HCT116 (cell line): ENCODE measurements at regions not wholly inside any gene's neighbourhood (a gene's known extent, or its start where the extent isn't known, plus 50 kb on each side); places are given as distances from the start of the nearest gene placed in this dataset.

Experiments used
- ATAC-seq: fragments of 200-7000 bp; cut with Tn5 transposase; 2 replicates; pipeline ENCODE4 v1.9.1; 2020; ENCODE audit warnings: mild to moderate bottlenecking, moderate library complexity
- BruUV-seq: library from RNA; stranded (reverse); fragments of 400-500 nt; replicated peaks from 2 replicates; lab custom pipeline; 2021; lab: Mats Ljungman, UMichigan
- CTCF ChIA-PET: fragments of 300-600 bp; sonication (Branson Sonifier 250); formaldehyde crosslinking; loops from one replicate; lab custom pipeline; 2021; ENCODE audit warnings: antibody characterized with exemption; lab: Charles Lee
- POLR2A ChIA-PET: fragments of 300-600, 350-600 bp; sonication (Branson Sonifier 250); formaldehyde crosslinking; loops from one replicate; lab custom pipeline; 2021; ENCODE audit warnings: antibody characterized with exemption; lab: Charles Lee
- RAD21 ChIA-PET, 2 experiments: fragments of 300-600 bp; sonication (Branson Sonifier 250); formaldehyde crosslinking; loops; one replicate each; lab custom pipeline; 2023; ENCODE audit warnings: low total read pairs in 2 of 2; ENCODE audit not compliant: uncharacterized antibody in 2 of 2, unreplicated experiment in 2 of 2, low non-redundant PET in 1 of 2; lab: Charles Lee
- DNase-seq: peaks from one replicate; pipeline ENCODE4 v3.0.0-alpha.2; 2010; ENCODE audit warnings: low read depth, low spot score
- H2AFZ ChIP-seq: fragments of 200-600 bp; shearing (Covaris generic), sonication (generic); 2 replicates; pipeline ENCODE4 v1.6.1; 2017; ENCODE audit warnings: low read depth, mixed run types, mixed read lengths, antibody characterized with exemption, low read length; ENCODE audit not compliant: poor library complexity, severe bottlenecking
- H3K27ac ChIP-seq: 2 replicates; pipeline ENCODE4 v1.5.1; 2012; ENCODE audit warnings: low read depth, low read length
- H3K27me3 ChIP-seq: fragments of 200-600 bp; sonication (generic); 2 replicates; pipeline ENCODE4 v1.6.1; 2016; ENCODE audit warnings: mixed run types, low read length, mixed read lengths; ENCODE audit not compliant: insufficient read depth
- H3K36me3 ChIP-seq, 2 experiments: fragments of 200-500 bp in 1 of 2; fragments of 200-600 bp in 1 of 2; sonication (Bioruptor generic) in 1 of 2; sonication (generic) in 1 of 2; 2 replicates each; pipeline versions ENCODE4 v1.5.1 to v1.6.1; 2014 to 2016; ENCODE audit warnings: low read length in 2 of 2, inconsistent platforms in 1 of 2, mixed read lengths in 1 of 2, mixed run types in 1 of 2; ENCODE audit not compliant: insufficient read depth in 2 of 2, control insufficient read depth in 1 of 2
- H3K4me1 ChIP-seq, 2 experiments: fragments of 200-600 bp in 1 of 2; sonication (generic) in 1 of 2; 2 replicates each; pipeline versions ENCODE4 v1.5.1 to v1.6.1; 2012 to 2017; ENCODE audit warnings: low read length in 2 of 2, inconsistent platforms in 1 of 2, mild to moderate bottlenecking in 1 of 2, mixed read lengths in 1 of 2, mixed run types in 1 of 2, moderate library complexity in 1 of 2; ENCODE audit not compliant: insufficient read depth in 2 of 2, control insufficient read depth in 1 of 2
- H3K4me2 ChIP-seq: fragments of 200-600 bp; sonication (generic); 2 replicates; pipeline ENCODE4 v1.6.1; 2017; ENCODE audit warnings: mixed run types, low read length, mixed read lengths
- H3K4me3 ChIP-seq, 2 experiments: fragments of 200-600 bp in 1 of 2; sonication (generic) in 1 of 2; replicated peaks in 1 of 2; 2 replicates each; pipeline ENCODE4 v1.5.1; 2011 to 2016; ENCODE audit warnings: low read length in 2 of 2, control low read depth in 1 of 2, low read depth in 1 of 2, mild to moderate bottlenecking in 1 of 2, mixed read lengths in 1 of 2, mixed run types in 1 of 2
- H3K79me2 ChIP-seq: fragments of 200-600 bp; sonication (generic); 2 replicates; pipeline ENCODE4 v1.6.1; 2017; ENCODE audit warnings: mild to moderate bottlenecking, mixed run types, low read length, moderate library complexity, mixed read lengths; ENCODE audit not compliant: insufficient read depth
- H3K9ac ChIP-seq: fragments of 200-600 bp; sonication (generic); 2 replicates; pipeline ENCODE4 v1.6.1; 2016; ENCODE audit warnings: low read length, mixed read lengths
- H3K9me2 ChIP-seq: fragments of 200-600 bp; sonication (generic), shearing (Covaris generic); 2 replicates; pipeline ENCODE4 v1.6.1; 2017; ENCODE audit warnings: mixed run types, mild to moderate bottlenecking, moderate library complexity; ENCODE audit not compliant: insufficient read depth
- H3K9me3 ChIP-seq, 2 experiments: fragments of 200-500 bp in 1 of 2; fragments of 200-600 bp in 1 of 2; sonication (Bioruptor generic) in 1 of 2; sonication (generic) in 1 of 2; 2 replicates each; pipeline ENCODE4 v1.6.1; 2014 to 2017; ENCODE audit warnings: low read length in 2 of 2, mixed read lengths in 2 of 2, inconsistent platforms in 1 of 2, low read depth in 1 of 2, mild to moderate bottlenecking in 1 of 2, mixed run types in 1 of 2, moderate library complexity in 1 of 2; ENCODE audit not compliant: control insufficient read depth in 1 of 2, insufficient read depth in 1 of 2
- H4K20me1 ChIP-seq: fragments of 200-600 bp; sonication (generic), shearing (Covaris generic); 2 replicates; pipeline ENCODE4 v1.6.1; 2017; ENCODE audit warnings: mixed run types, mild to moderate bottlenecking, moderate library complexity; ENCODE audit not compliant: insufficient read depth
- CBX3 ChIP-seq: IDR thresholded peaks from 2 replicates; pipeline ENCODE4 v1.6.1; 2012; ENCODE audit warnings: low read depth
- CEBPB ChIP-seq: IDR thresholded peaks from 2 replicates; pipeline ENCODE4 v1.6.1; 2012; ENCODE audit warnings: low read depth
- EGR1 ChIP-seq: IDR thresholded peaks from 2 replicates; pipeline ENCODE4 v1.6.1; 2012; ENCODE audit warnings: low read depth
- ELF1 ChIP-seq: IDR thresholded peaks from 2 replicates; pipeline ENCODE4 v1.6.1; 2012; ENCODE audit warnings: low read depth, borderline replicate concordance
- EZH2 ChIP-seq: fragments of 200-600 bp; sonication (generic); IDR thresholded peaks from 2 replicates; pipeline ENCODE4 v1.6.1; 2017; ENCODE audit warnings: antibody characterized with exemption, mixed run types
- EZH2phosphoT487 ChIP-seq: fragments of 200-600 bp; IDR thresholded peaks from 2 replicates; pipeline ENCODE4 v1.6.1; 2018; ENCODE audit warnings: antibody characterized with exemption, borderline replicate concordance
- JUND ChIP-seq: IDR thresholded peaks from 2 replicates; pipeline ENCODE4 v1.6.1; 2012
- POLR2A ChIP-seq: IDR thresholded peaks from 2 replicates; pipeline ENCODE4 v1.7.0; 2011; ENCODE audit warnings: borderline replicate concordance; ENCODE audit not compliant: insufficient read depth, insufficient read length; ENCODE audit errors: extremely low read depth
- POLR2AphosphoS5 ChIP-seq: IDR thresholded peaks from 2 replicates; pipeline ENCODE4 v1.6.1; 2011; ENCODE audit warnings: mild to moderate bottlenecking, low read depth, low read length, moderate library complexity
- REST ChIP-seq: IDR thresholded peaks from 2 replicates; pipeline ENCODE4 v1.6.1; 2012; ENCODE audit warnings: low read depth
- SP1 ChIP-seq: IDR thresholded peaks from 2 replicates; pipeline ENCODE4 v1.6.1; 2012; ENCODE audit warnings: low read depth
- SRF ChIP-seq: IDR thresholded peaks from 2 replicates; pipeline ENCODE4 v1.6.1; 2012; ENCODE audit warnings: low read depth
- YY1 ChIP-seq: IDR thresholded peaks from 2 replicates; pipeline ENCODE4 v1.6.1; 2011; ENCODE audit warnings: low read length, low read depth, moderate library complexity, mild to moderate bottlenecking; ENCODE audit not compliant: insufficient replicate concordance; ENCODE audit errors: extremely low read depth
- intact Hi-C: fragments of 100-400 bp; cut with micrococcal nuclease; formaldehyde crosslinking; loops from 2 replicates; pipeline ENCODE4 v1.10.0; 2022
- TF ChIP-seq, protein P1 (sequence below): IDR thresholded peaks from 2 replicates; pipeline ENCODE4 v1.6.1; 2012

- no peak overlapping the region for H2AFZ ChIP-seq
- no peak overlapping the region for H3K4me2 ChIP-seq
- TF ChIP-seq EGR1 = no peak
- no peak for TF ChIP-seq YY1
- TF ChIP-seq EZH2 = no peak
- ATAC-seq = no peak
- no peaks in the 10 kb centered on the region for H3K36me3 ChIP-seq
- H4K20me1 ChIP-seq = no peaks in the 10 kb centered on the region
- CTCF ChIA-PET = interaction anchor here (1.7 kb wide), 1 partner anchor 541 kb away, joined by 4 read pairs; no protein-coding TSS in a partner anchor
- 0 out of 4 replicates have a peak, but pooled peaks cover 0 to 3% of the 10 kb centered on the region in 2 experiments for H3K4me1 ChIP-seq
- H3K27ac ChIP-seq = no peak overlapping the region
- intact Hi-C loops = loop anchor here (2.0 to 10.0 kb wide), 3 partner anchors 125 to 349 kb away; no protein-coding TSS in a partner anchor
- H3K9me3 ChIP-seq = no peaks in the 10 kb centered on the region
- DNase-seq = no peak
- BruUV-seq = no TSS peak
- H3K9me2 ChIP-seq = no peaks in the 10 kb centered on the region
- RAD21 ChIA-PET = no interaction called here
- no peak overlapping the region for H3K4me3 ChIP-seq
- H3K27me3 ChIP-seq = peaks cover 18% of the 10 kb centered on the region; the same call in 1 of the 2 replicates
- H3K79me2 ChIP-seq = no peaks in the 10 kb centered on the region
- H3K9ac ChIP-seq = no peak overlapping the region
- POLR2A ChIA-PET = no interaction called here
Observed at GRCh38 chr6:84425971-84426705, 198.7 kb upstream of the CEP162 start.

DNA sequence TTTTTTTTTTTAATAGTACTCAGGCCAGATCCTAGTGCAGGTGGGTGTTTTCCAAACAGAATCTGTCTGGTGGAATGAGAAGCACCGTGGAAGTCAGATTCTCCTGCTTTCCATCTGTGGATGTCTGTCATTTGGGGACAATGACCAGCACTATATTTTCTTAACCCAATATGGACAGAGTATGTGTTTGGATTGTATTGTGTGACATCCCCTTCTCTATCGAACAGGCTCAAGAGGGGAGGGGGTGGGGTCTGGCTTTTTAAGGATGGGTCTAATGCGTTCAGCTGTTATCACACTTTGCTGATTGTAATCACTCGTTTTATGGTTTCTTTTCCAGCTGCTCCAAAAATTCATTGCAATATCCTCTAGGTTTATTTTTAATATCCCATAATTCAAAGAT, 197.5 kb upstream of the CEP162 start:
- TF ChIP-seq POLR2AphosphoS5 (no peak), CBX3 (no peak), ELF1 (no peak), SP1 (no peak), SRF (no peak), POLR2A (no peak), JUND (no peak), EZH2phosphoT487 (no peak), CEBPB (no peak), REST (no peak)
- TF ChIP-seq, protein P1, sequence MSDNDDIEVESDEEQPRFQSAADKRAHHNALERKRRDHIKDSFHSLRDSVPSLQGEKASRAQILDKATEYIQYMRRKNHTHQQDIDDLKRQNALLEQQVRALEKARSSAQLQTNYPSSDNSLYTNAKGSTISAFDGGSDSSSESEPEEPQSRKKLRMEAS = no peak
- Histone ChIP-seq H3K4me2 (no peak overlapping the region), H3K9me3 (no peaks in the 10 kb centered on the region), H3K9ac (no peak overlapping the region), H3K4me3 (no peak overlapping the region), H3K9me2 (no peaks in the 10 kb centered on the region), H3K27me3 (peaks cover 12% of the 10 kb centered on the region; the same call in 1 of the 2 replicates), H3K27ac (no peak overlapping the region), H3K4me1 (0 out of 4 replicates have a peak, but pooled peaks cover 0 to 3% of the 10 kb centered on the region in 2 experiments), H2AFZ (no peak overlapping the region), H3K79me2 (no peaks in the 10 kb centered on the region), H3K36me3 (no peaks in the 10 kb centered on the region), H4K20me1 (no peaks in the 10 kb centered on the region)
- DNase-seq = no peak
- POLR2A ChIA-PET = no interaction called here
- ATAC-seq = no peak
- no TSS peak for BruUV-seq
- CTCF ChIA-PET = no interaction called here
- RAD21 ChIA-PET = no interaction called here
- intact Hi-C loops = loop anchor here (2.0 to 10.0 kb wide), 4 partner anchors 126 to 702 kb away; no protein-coding TSS in a partner anchor
